SK-N-SH (cell line): ENCODE measurements at regions not wholly inside any gene's neighbourhood (a gene's known extent, or its start where the extent isn't known, plus 50 kb on each side); places are given as distances from the start of the nearest gene placed in this dataset.
A peak's percentile ranks its signal among the peaks of the same experiment; 100 is the strongest.

Experiments used
- CTCF ChIA-PET: fragments of 300-600, 350-600 bp; formaldehyde crosslinking; extraction: SDS; loops from one replicate; lab custom pipeline; 2021; lab: Yijun Ruan, JAX
- POLR2A ChIA-PET: fragments of 350-600 bp; sonication (Branson Sonifier 250); formaldehyde crosslinking; extraction: SDS; loops from one replicate; lab custom pipeline; 2020; ENCODE audit warnings: antibody characterized with exemption, inconsistent platforms; lab: Yijun Ruan, JAX
- DNase-seq: peaks from one replicate; pipeline ENCODE4 v3.0.0; 2012
- H2AFZ ChIP-seq: fragments of 200-600 bp; sonication (generic); 2 replicates; pipeline ENCODE4 v1.8.1; 2016; ENCODE audit warnings: antibody characterized with exemption, mild to moderate bottlenecking, low read depth
- H3F3A ChIP-seq: fragments of 200-600 bp; sonication (generic); replicated peaks from 2 replicates; pipeline ENCODE3; 2016; ENCODE audit warnings: antibody characterized with exemption, mild to moderate bottlenecking; ENCODE audit not compliant: insufficient read depth
- H3K27ac ChIP-seq, 2 experiments: fragments of 200-500 bp in 1 of 2; fragments of 200-600 bp in 1 of 2; sonication (Bioruptor generic) in 1 of 2; sonication (generic), shearing (Covaris generic) in 1 of 2; 2 replicates each; pipeline versions ENCODE4 v1.5.1 to v1.6.1; 2014 to 2016; ENCODE audit warnings: low read depth in 2 of 2, inconsistent platforms in 1 of 2, low read length in 1 of 2, mild to moderate bottlenecking in 1 of 2, mixed read lengths in 1 of 2
- H3K27me3 ChIP-seq: fragments of 200-600 bp; sonication (generic), shearing (Covaris generic); 2 replicates; pipeline ENCODE4 v1.6.1; 2016; ENCODE audit warnings: mixed run types; ENCODE audit not compliant: insufficient read depth
- H3K36me3 ChIP-seq, 2 experiments: fragments of 200-500 bp in 1 of 2; fragments of 200-600 bp in 1 of 2; sonication (Bioruptor generic) in 1 of 2; sonication (generic) in 1 of 2; replicated peaks in 1 of 2; 2 replicates each; pipeline versions ENCODE3 to v1.5.1; 2014 to 2016; ENCODE audit warnings: low read length in 1 of 2, mild to moderate bottlenecking in 1 of 2; ENCODE audit not compliant: insufficient read depth in 2 of 2, control insufficient read depth in 1 of 2
- H3K4me1 ChIP-seq, 2 experiments: fragments of 200-500 bp in 1 of 2; fragments of 200-600 bp in 1 of 2; sonication (Bioruptor generic) in 1 of 2; sonication (generic), shearing (Covaris generic) in 1 of 2; 2 replicates each; pipeline versions ENCODE4 v1.5.1 to v1.6.1; 2014 to 2016; ENCODE audit warnings: low read depth in 1 of 2, low read length in 1 of 2, mixed run types in 1 of 2; ENCODE audit not compliant: insufficient read depth in 2 of 2, control insufficient read depth in 1 of 2
- H3K4me2 ChIP-seq: fragments of 200-600 bp; sonication (generic), shearing (Covaris generic); 2 replicates; pipeline ENCODE4 v1.6.1; 2017; ENCODE audit warnings: mixed run types
- H3K4me3 ChIP-seq, 2 experiments: fragments of 200-500 bp in 1 of 2; fragments of 200-600 bp in 1 of 2; sonication (Bioruptor generic) in 1 of 2; sonication (generic), shearing (Covaris generic) in 1 of 2; 2 replicates each; pipeline versions ENCODE4 v1.5.1 to v1.8.1; 2014 to 2016; ENCODE audit warnings: low read depth in 2 of 2, inconsistent platforms in 1 of 2, low read length in 1 of 2, mild to moderate bottlenecking in 1 of 2, mixed read lengths in 1 of 2, moderate library complexity in 1 of 2
- H3K79me2 ChIP-seq: fragments of 200-600 bp; sonication (generic); 2 replicates; pipeline ENCODE4 v1.8.1; 2017; ENCODE audit warnings: mild to moderate bottlenecking; ENCODE audit not compliant: insufficient read depth
- H3K9ac ChIP-seq: fragments of 200-600 bp; sonication (generic); 2 replicates; pipeline ENCODE4 v1.6.1; 2017; ENCODE audit warnings: mixed run types
- H3K9me2 ChIP-seq: fragments of 200-600 bp; sonication (generic); 2 replicates; pipeline ENCODE4 v1.6.1; 2017; ENCODE audit warnings: mixed run types
- H3K9me3 ChIP-seq: fragments of 200-600 bp; sonication (generic); 2 replicates; pipeline ENCODE4 v1.6.1; 2017; ENCODE audit warnings: mixed run types, mild to moderate bottlenecking, moderate library complexity
- H4K20me1 ChIP-seq: fragments of 200-600 bp; sonication (generic); 2 replicates; pipeline ENCODE4 v1.6.1; 2017; ENCODE audit warnings: mild to moderate bottlenecking, mixed run types; ENCODE audit not compliant: insufficient read depth
- ELF1 ChIP-seq: IDR thresholded peaks from 2 replicates; pipeline ENCODE4 v1.4.0; 2012
- EP300 ChIP-seq, 2 experiments: IDR thresholded peaks; 2 replicates each; pipeline versions ENCODE4 v1.4.0 to v1.6.1; 2012; ENCODE audit warnings: borderline replicate concordance in 1 of 2, low read depth in 1 of 2, low read length in 1 of 2
- EZH2phosphoT487 ChIP-seq: fragments of 200-600 bp; sonication (generic); IDR thresholded peaks from 2 replicates; pipeline ENCODE4 v1.6.1; 2017; ENCODE audit warnings: low read depth, mixed run types, mild to moderate bottlenecking, antibody characterized with exemption, moderate library complexity, borderline replicate concordance
- FOSL2 ChIP-seq: IDR thresholded peaks from 2 replicates; pipeline ENCODE4 v1.4.0; 2012; ENCODE audit warnings: low read depth, mild to moderate bottlenecking, moderate library complexity, borderline replicate concordance
- GABPA ChIP-seq: IDR thresholded peaks from 2 replicates; pipeline ENCODE4 v1.4.0; 2012; ENCODE audit warnings: low read depth, mild to moderate bottlenecking
- GATA2 ChIP-seq: sonication (generic); formaldehyde crosslinking; IDR thresholded peaks from 2 replicates; pipeline ENCODE4 v1.5.0; 2020; ENCODE audit warnings: mild to moderate bottlenecking, missing genetic modification reagents
- JUND ChIP-seq: IDR thresholded peaks from 2 replicates; pipeline ENCODE4 v1.4.0; 2012
- MXI1 ChIP-seq: IDR thresholded peaks from 2 replicates; pipeline ENCODE4 v1.6.1; 2012; ENCODE audit warnings: mild to moderate bottlenecking, low read depth, low read length, improper control_type of control experiment
- POLR2AphosphoS5 ChIP-seq: IDR thresholded peaks from 2 replicates; pipeline ENCODE4 v1.6.1; 2012; ENCODE audit warnings: low read depth, low read length
- RAD21 ChIP-seq: IDR thresholded peaks from 2 replicates; pipeline ENCODE4 v1.6.1; 2012; ENCODE audit warnings: mild to moderate bottlenecking, low read length
- RCOR1 ChIP-seq: fragments of 150-350 bp; IDR thresholded peaks from 2 replicates; pipeline ENCODE4 v1.6.1; 2017; ENCODE audit warnings: antibody characterized with exemption, low read length
- RXRA ChIP-seq: IDR thresholded peaks from 2 replicates; pipeline ENCODE4 v1.4.0; 2012; ENCODE audit warnings: low read depth, mild to moderate bottlenecking, borderline replicate concordance
- SIN3A ChIP-seq: IDR thresholded peaks from 2 replicates; pipeline ENCODE4 v1.6.1; 2012; ENCODE audit warnings: low read depth, mild to moderate bottlenecking, low read length, moderate library complexity, borderline replicate concordance
- SMC3 ChIP-seq: IDR thresholded peaks from 2 replicates; pipeline ENCODE4 v1.6.1; 2012; ENCODE audit warnings: low read depth, low read length, improper control_type of control experiment
- TAF1 ChIP-seq: IDR thresholded peaks from 2 replicates; pipeline ENCODE4 v1.6.1; 2012; ENCODE audit warnings: low read depth, mild to moderate bottlenecking, low read length, moderate library complexity, borderline replicate concordance
- TCF12 ChIP-seq: IDR thresholded peaks from 2 replicates; pipeline ENCODE4 v1.4.0; 2012
- TEAD4 ChIP-seq: IDR thresholded peaks from 2 replicates; pipeline ENCODE4 v1.4.0; 2012; ENCODE audit warnings: mild to moderate bottlenecking, borderline replicate concordance; ENCODE audit not compliant: insufficient read depth
- WGBS: methylation state at CpG from one replicate; pipeline ENCODE4 v1.1.6; 2017; ENCODE audit warnings: low lambda C conversion rate; 5-methylcytosine and 5-hydroxymethylcytosine counted together
- TF ChIP-seq, protein P1 (sequence below): fragments of 150-350 bp; IDR thresholded peaks from 2 replicates; pipeline ENCODE4 v1.6.1; 2017; ENCODE audit warnings: antibody characterized with exemption, low read length, low read depth, borderline replicate concordance
- TF ChIP-seq, protein P2 (sequence below): IDR thresholded peaks from 2 replicates; pipeline ENCODE4 v1.4.0; 2012; ENCODE audit warnings: low read depth, borderline replicate concordance
- TF ChIP-seq, protein P3 (sequence below): IDR thresholded peaks from 2 replicates; pipeline ENCODE4 v1.4.0; 2012; ENCODE audit warnings: low read depth, borderline replicate concordance
- TF ChIP-seq, protein P4 (sequence below): fragments of 200-600 bp; sonication (generic); IDR thresholded peaks from 2 replicates; pipeline ENCODE4 v1.6.1; 2017; ENCODE audit warnings: antibody characterized with exemption, mild to moderate bottlenecking, moderate library complexity
- TF ChIP-seq, protein P5 (sequence below): IDR thresholded peaks from 2 replicates; pipeline ENCODE4 v1.4.0; 2012; ENCODE audit warnings: low read depth

DNA sequence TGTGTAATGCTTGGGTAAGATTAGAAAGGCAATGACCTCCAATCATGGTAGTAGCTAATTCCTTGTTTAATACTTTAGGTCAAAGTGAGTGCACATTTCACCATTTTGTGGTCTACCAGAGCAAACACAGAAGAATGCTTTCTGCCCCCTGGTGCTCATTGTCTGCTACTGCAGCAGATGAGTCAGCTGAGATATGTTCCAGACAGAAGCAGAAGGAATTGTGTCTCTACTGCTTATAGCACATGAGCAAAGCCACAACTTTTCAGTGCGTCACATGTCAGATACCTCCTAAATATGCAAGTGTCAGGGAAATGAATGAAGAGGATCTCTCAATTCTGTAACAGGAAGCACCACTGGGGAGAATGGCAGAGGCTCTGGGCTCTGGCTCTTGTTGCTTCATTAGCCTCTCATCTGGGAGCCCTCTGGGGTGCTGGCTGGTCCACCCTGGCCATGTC, 308.9 kb downstream of the ALDH8A1 start (continued):
- TF ChIP-seq, protein P1, sequence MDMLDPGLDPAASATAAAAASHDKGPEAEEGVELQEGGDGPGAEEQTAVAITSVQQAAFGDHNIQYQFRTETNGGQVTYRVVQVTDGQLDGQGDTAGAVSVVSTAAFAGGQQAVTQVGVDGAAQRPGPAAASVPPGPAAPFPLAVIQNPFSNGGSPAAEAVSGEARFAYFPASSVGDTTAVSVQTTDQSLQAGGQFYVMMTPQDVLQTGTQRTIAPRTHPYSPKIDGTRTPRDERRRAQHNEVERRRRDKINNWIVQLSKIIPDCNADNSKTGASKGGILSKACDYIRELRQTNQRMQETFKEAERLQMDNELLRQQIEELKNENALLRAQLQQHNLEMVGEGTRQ: no peak
- no peak for TF ChIP-seq RXRA
- TF ChIP-seq TEAD4: no peak
- TF ChIP-seq TAF1: no peak
- TF ChIP-seq, protein P2, sequence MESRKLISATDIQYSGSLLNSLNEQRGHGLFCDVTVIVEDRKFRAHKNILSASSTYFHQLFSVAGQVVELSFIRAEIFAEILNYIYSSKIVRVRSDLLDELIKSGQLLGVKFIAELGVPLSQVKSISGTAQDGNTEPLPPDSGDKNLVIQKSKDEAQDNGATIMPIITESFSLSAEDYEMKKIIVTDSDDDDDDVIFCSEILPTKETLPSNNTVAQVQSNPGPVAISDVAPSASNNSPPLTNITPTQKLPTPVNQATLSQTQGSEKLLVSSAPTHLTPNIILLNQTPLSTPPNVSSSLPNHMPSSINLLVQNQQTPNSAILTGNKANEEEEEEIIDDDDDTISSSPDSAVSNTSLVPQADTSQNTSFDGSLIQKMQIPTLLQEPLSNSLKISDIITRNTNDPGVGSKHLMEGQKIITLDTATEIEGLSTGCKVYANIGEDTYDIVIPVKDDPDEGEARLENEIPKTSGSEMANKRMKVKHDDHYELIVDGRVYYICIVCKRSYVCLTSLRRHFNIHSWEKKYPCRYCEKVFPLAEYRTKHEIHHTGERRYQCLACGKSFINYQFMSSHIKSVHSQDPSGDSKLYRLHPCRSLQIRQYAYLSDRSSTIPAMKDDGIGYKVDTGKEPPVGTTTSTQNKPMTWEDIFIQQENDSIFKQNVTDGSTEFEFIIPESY: no peak
- TF ChIP-seq GATA2: no peak
- TF ChIP-seq RAD21: peak; percentile 83
- no peak for TF ChIP-seq GABPA
- TF ChIP-seq, protein P3, sequence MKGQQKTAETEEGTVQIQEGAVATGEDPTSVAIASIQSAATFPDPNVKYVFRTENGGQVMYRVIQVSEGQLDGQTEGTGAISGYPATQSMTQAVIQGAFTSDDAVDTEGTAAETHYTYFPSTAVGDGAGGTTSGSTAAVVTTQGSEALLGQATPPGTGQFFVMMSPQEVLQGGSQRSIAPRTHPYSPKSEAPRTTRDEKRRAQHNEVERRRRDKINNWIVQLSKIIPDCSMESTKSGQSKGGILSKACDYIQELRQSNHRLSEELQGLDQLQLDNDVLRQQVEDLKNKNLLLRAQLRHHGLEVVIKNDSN: no peak
- TF ChIP-seq POLR2AphosphoS5: no peak
- 0 out of 2 replicates have a peak, but pooled peaks have one; percentile 22 for TF ChIP-seq JUND
- TF ChIP-seq, protein P4, sequence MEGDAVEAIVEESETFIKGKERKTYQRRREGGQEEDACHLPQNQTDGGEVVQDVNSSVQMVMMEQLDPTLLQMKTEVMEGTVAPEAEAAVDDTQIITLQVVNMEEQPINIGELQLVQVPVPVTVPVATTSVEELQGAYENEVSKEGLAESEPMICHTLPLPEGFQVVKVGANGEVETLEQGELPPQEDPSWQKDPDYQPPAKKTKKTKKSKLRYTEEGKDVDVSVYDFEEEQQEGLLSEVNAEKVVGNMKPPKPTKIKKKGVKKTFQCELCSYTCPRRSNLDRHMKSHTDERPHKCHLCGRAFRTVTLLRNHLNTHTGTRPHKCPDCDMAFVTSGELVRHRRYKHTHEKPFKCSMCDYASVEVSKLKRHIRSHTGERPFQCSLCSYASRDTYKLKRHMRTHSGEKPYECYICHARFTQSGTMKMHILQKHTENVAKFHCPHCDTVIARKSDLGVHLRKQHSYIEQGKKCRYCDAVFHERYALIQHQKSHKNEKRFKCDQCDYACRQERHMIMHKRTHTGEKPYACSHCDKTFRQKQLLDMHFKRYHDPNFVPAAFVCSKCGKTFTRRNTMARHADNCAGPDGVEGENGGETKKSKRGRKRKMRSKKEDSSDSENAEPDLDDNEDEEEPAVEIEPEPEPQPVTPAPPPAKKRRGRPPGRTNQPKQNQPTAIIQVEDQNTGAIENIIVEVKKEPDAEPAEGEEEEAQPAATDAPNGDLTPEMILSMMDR: peak; percentile 84

DNA sequence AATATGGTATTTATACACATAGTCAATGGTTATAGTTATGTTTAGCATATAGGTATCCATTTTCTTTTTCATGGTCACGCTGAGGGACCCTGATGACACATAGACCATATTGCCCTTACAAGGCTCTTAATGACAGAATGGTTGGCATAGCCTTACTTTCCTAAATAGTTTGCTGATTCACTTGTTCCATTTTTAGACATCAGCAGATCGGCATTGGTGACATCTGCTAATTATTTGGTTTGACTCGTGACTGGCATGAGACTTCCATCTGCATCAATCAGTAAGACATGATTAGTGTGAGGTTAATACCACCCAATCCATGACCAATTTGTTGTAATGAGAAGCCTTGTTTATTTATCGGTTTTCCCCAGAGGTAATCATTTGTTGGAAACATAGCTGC, 309.7 kb downstream of the ALDH8A1 start:
- ChIA-PET POLR2A (no interaction called here), CTCF (interaction anchor here (0.7 to 3.1 kb wide), 40 partner anchors 8 to 484 kb away, joined by 3 to 38 read pairs (median 4); partner anchors contain the start of gene SGK1)
- H3K27ac ChIP-seq: no peak overlapping the region

More for the DNA sequence above, 309.7 kb downstream of the ALDH8A1 start:
- no peaks in the 10 kb centered on the region for H3K27me3 ChIP-seq
- no peaks in the 10 kb centered on the region for H4K20me1 ChIP-seq
- no peak overlapping the region for H3K4me2 ChIP-seq
- no peak overlapping the region for H2AFZ ChIP-seq
- peaks cover 0 to 3% of the 10 kb centered on the region in 2 experiments; a peak in 2 of 4 replicates for H3K4me1 ChIP-seq
- TF ChIP-seq, protein P4: no peak
- no peak for TF ChIP-seq SIN3A
- no peak for TF ChIP-seq RCOR1
- no peak for TF ChIP-seq FOSL2
- no peak for TF ChIP-seq GABPA
- TF ChIP-seq, protein P5, sequence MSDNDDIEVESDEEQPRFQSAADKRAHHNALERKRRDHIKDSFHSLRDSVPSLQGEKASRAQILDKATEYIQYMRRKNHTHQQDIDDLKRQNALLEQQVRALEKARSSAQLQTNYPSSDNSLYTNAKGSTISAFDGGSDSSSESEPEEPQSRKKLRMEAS: no peak
- no peak for TF ChIP-seq MXI1
- no peak for TF ChIP-seq ELF1
- TF ChIP-seq TCF12: no peak
- no peak for TF ChIP-seq EP300 (IDR thresholded peaks at IDR 0.05; ENCODE audit: borderline replicate concordance in 1 of 2, low read depth in 1 of 2, low read length in 1 of 2)
- TF ChIP-seq SMC3: no peak
- TF ChIP-seq, protein P3: no peak
- TF ChIP-seq EZH2phosphoT487: no peak
- no peak for TF ChIP-seq POLR2AphosphoS5
- TF ChIP-seq GATA2: no peak
- H3K9ac ChIP-seq: no peak overlapping the region
- H3K4me3 ChIP-seq: no peak overlapping the region
- 81% methylated on average over 4 of the region's 4 CpGs for WGBS
- H3K79me2 ChIP-seq: no peaks in the 10 kb centered on the region
- H3F3A ChIP-seq: no peaks in the 10 kb centered on the region
- no peaks in the 10 kb centered on the region for H3K9me3 ChIP-seq
- no peaks in the 10 kb centered on the region for H3K9me2 ChIP-seq
- no peaks in the 10 kb centered on the region for H3K36me3 ChIP-seq
- no peak for DNase-seq
